HUES48 (cell line): ENCODE measurements at regions not wholly inside any gene's neighbourhood (a gene's known extent, or its start where the extent isn't known, plus 50 kb on each side); places are given as distances from the start of the nearest gene placed in this dataset.

Experiments used
- H3K27ac ChIP-seq: one replicate; pipeline ENCODE4 v1.7.0; 2013; ENCODE audit warnings: low read depth, low read length, inconsistent platforms
- H3K27me3 ChIP-seq: 2 replicates; pipeline ENCODE4 v1.6.1; 2013; ENCODE audit warnings: mild to moderate bottlenecking, low read length; ENCODE audit not compliant: control insufficient read depth, insufficient read depth
- H3K36me3 ChIP-seq: 2 replicates; pipeline ENCODE4 v1.6.1; 2013; ENCODE audit warnings: low read length; ENCODE audit not compliant: control insufficient read depth, insufficient read depth
- H3K4me1 ChIP-seq: 2 replicates; pipeline ENCODE4 v1.6.1; 2013; ENCODE audit warnings: mild to moderate bottlenecking, low read length; ENCODE audit not compliant: control insufficient read depth, insufficient read depth
- H3K4me3 ChIP-seq: 2 replicates; pipeline ENCODE4 v1.5.1; 2013; ENCODE audit warnings: mild to moderate bottlenecking, low read depth, low read length
- H3K9ac ChIP-seq: 2 replicates; pipeline ENCODE4 v1.6.1; 2013; ENCODE audit warnings: mild to moderate bottlenecking, low read depth, low read length, moderate library complexity
- H3K9me3 ChIP-seq: 2 replicates; pipeline ENCODE4 v1.6.1; 2013; ENCODE audit warnings: low read length; ENCODE audit not compliant: control insufficient read depth, insufficient read depth

DNA sequence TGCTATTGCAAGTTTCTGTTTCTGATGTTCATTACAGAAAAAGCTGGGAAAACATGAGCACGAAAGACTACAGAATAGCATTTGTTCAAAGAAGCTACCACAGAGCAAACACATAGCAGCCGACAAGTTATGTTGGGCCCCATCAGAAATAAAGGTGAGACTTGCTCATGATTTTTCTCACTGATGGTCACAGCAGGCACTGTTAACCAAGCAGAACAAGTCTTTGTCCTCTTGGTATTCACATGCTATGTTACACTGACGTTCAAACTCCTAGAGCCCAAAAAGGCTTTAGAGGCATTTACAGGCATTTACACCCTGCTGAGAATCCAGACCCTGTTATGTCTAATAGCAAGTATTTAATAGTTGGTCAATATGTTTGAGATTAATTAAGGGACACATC lies 235.0 kb upstream of the HNMT start:
- Histone ChIP-seq H3K4me3 (no peak overlapping the region), H3K27ac (no peak overlapping the region), H3K27me3 (no peaks in the 10 kb centered on the region), H3K9ac (no peak overlapping the region), H3K36me3 (no peaks in the 10 kb centered on the region), H3K4me1 (peaks cover 19% of the 10 kb centered on the region; the same call in 1 of the 2 replicates), H3K9me3 (no peaks in the 10 kb centered on the region)

DNA sequence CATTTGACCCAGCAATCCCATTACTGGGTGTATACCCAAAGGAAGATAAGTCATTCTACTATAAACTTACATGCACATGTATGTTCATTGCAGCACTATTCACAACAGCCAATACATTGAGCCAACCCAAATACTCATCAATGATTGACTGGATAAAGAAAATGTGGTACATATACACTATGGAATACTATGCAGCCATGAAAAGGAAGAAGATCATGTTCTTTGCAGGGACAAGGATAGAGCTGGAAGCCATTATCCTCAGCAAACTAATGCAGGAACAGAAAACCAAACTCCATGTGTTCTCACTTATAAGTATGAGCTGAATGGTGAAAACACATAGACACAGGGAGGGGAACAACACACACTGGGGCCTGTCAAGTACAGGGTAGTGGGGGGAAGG lies 226.7 kb upstream of the HNMT start:
- H3K36me3 ChIP-seq, result no peaks in the 10 kb centered on the region
- no peak overlapping the region for H3K9ac ChIP-seq
- H3K27me3 ChIP-seq, result no peaks in the 10 kb centered on the region
- H3K4me3 ChIP-seq, result no peak overlapping the region
- 0 out of 2 replicates have a peak, but pooled peaks cover 1% of the 10 kb centered on the region for H3K4me1 ChIP-seq
- peaks cover 6% of the 10 kb centered on the region; the same call in 1 of the 2 replicates for H3K9me3 ChIP-seq
- no peak overlapping the region for H3K27ac ChIP-seq

DNA sequence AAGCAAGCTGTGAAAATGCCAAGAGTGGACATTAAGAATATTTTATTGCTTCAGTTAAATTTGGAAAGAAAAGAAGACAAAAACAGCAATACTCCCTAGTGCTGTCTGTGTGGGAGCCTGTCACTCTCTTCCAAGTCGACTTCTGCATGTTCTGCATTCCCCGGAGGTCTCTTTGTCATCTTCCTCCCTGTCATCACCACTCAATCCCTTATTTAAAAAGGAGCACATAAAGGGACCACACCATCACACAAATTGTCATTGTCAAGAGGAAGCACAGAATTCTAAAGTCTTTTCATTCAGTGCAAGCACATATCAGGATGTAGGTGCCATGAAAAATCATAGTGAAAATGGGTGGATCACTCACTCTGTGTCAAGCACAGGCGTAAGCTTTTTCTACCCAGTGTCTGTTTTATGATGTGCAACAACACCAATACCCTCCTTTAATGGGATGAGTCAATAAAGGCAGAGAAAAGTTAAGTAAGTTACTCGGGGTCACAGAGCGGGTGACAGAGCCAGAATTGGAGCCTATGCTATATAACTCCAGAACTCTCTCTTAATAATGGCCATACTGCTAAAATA lies 222.4 kb upstream of the HNMT start:
- Histone ChIP-seq H3K4me1 (peaks cover 31% of the 10 kb centered on the region; the same call in 1 of the 2 replicates), H3K27ac (no peak overlapping the region), H3K4me3 (no peak overlapping the region), H3K9ac (no peak overlapping the region), H3K27me3 (no peaks in the 10 kb centered on the region), H3K36me3 (no peaks in the 10 kb centered on the region), H3K9me3 (peaks cover 6% of the 10 kb centered on the region; the same call in 1 of the 2 replicates)

DNA sequence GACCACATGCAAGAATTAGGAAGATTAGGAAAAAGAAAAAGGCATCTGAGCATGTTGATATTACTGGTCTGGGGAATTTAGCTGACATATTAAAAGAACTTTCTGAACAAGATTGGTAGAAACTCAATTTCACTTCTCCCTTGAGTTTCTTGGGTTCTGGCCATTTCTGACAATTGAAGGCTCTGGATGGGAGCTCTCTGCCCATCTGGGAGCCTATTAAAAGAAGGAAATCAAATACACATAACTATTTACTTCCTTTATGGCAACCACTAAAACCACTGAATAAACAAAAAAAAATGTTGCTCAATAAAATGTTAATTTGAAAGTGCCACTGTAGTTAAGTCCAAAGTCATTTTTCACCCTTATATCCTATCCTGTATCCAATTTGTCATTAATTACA lies 216.8 kb upstream of the HNMT start:
- Histone ChIP-seq H3K9me3 (no peaks in the 10 kb centered on the region), H3K9ac (no peak overlapping the region), H3K4me3 (no peak overlapping the region), H3K36me3 (no peaks in the 10 kb centered on the region), H3K4me1 (peaks cover 32% of the 10 kb centered on the region; the same call in 1 of the 2 replicates), H3K27me3 (no peaks in the 10 kb centered on the region), H3K27ac (no peak overlapping the region)

DNA sequence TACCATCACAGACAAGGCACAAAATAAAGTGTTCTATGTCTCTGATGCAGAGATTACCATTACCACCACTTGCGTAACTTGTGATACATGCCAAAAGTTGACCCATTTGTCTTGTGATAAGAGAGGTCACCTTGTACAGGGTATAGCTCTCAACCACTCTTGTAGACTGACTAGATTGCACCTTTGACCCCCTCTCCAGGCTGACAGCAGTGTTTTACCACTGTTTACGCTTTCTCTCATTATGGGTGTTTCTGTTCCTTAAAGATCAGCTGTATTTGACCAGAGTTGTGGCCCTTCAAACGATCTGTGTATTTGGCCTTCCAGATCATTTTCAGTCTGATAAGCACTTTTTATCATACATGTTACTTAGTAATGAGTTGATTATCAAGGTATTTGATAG lies 215.7 kb upstream of the HNMT start:
- no peaks in the 10 kb centered on the region for H3K36me3 ChIP-seq
- H3K4me1 ChIP-seq, result peaks cover 23% of the 10 kb centered on the region; the same call in 1 of the 2 replicates
- no peak overlapping the region for H3K27ac ChIP-seq
- H3K9me3 ChIP-seq, result no peaks in the 10 kb centered on the region
- no peak overlapping the region for H3K9ac ChIP-seq
- H3K27me3 ChIP-seq, result no peaks in the 10 kb centered on the region
- no peak overlapping the region for H3K4me3 ChIP-seq

DNA sequence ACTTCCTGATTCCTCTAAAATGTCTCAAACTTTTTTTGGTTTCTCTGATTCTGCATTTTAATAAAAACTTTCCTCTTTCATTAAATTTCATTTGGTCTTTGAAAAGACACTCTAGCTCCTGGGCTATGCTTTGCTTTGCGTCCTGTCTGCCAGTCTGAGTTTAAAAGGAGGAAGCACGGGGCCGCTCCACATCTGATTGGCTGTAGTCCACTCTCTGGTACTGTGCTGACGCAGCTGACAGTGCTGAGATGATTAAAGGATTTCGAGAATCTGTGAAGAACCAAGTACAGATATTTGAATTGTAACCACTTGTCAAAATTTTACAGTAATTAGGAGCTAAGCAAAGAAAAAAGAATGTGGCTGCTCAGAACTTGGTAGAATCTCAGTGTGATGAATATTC lies 199.6 kb upstream of the HNMT start:
- H3K4me1 ChIP-seq, result peaks cover 4% of the 10 kb centered on the region
- no peak overlapping the region for H3K27ac ChIP-seq
- H3K36me3 ChIP-seq, result no peaks in the 10 kb centered on the region
- H3K4me3 ChIP-seq, result no peak overlapping the region
- peaks cover 8% of the 10 kb centered on the region for H3K9me3 ChIP-seq
- H3K27me3 ChIP-seq, result no peaks in the 10 kb centered on the region
- H3K9ac ChIP-seq, result no peak overlapping the region

DNA sequence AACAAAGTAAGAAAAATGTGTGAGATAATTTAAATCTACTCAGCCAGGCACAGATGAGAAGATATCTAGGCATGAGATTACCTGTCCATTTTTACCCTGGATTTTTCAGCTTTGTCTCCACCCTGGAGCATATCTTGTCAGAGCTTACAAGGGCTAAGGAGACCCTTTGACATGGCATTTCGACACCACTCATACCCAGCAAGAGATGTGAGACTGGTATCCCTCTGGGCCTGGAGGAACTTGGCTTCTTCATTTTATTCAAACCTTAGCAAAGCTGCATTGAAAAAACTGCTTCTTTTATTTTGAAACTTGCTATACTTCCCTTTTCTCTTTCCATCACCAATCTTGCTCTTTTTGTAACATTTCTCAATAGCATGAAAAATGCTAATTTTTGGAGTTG lies 194.9 kb upstream of the HNMT start:
- H3K27me3 ChIP-seq, result no peaks in the 10 kb centered on the region
- no peak overlapping the region for H3K4me3 ChIP-seq
- peaks cover 16% of the 10 kb centered on the region for H3K4me1 ChIP-seq
- no peak overlapping the region for H3K27ac ChIP-seq
- peaks cover 8% of the 10 kb centered on the region for H3K9me3 ChIP-seq
- H3K36me3 ChIP-seq, result no peaks in the 10 kb centered on the region
- no peak overlapping the region for H3K9ac ChIP-seq

DNA sequence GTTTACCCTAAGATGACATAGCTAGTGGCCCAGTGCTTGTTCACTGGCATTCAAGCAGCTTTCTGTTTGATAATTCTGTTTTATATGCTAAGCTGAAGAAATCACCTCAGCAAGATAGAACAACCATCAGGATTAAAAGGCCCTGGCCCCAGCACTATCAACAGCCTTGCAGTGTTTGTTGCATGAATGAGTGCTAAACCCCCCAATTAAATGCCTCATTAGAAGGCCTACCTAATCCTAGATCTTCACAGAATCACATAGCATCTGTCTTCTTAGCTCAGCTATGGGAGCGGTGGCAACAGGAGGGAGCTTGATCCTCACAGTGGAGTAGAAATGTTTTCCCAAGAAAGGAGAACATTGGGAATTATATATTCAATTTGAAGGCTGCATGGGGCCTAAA lies 194.1 kb upstream of the HNMT start:
- Histone ChIP-seq H3K27ac (no peak overlapping the region), H3K27me3 (no peaks in the 10 kb centered on the region), H3K36me3 (no peaks in the 10 kb centered on the region), H3K9ac (no peak overlapping the region), H3K9me3 (peaks cover 8% of the 10 kb centered on the region), H3K4me1 (peaks cover 16% of the 10 kb centered on the region), H3K4me3 (no peak overlapping the region)

DNA sequence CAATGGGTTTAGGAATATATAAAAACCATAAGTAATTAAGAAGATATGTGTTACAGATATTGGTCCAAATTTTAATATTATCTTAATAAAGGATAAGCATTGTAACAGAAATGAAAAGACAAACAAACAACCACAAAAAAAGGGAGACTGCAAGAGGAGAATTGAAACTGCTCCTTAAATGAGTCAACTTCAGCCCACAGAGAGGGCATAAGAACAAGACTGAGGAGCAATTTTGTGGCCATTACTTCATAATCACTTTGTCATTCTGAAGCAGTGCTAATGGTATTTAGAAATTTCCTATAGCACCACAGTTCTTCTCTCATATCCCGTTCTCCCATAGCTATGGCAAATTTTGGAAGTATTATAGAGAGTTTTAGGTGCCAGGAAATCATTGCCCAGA lies 193.2 kb upstream of the HNMT start:
- H3K9ac ChIP-seq, result no peak overlapping the region
- peaks cover 8% of the 10 kb centered on the region for H3K9me3 ChIP-seq
- no peaks in the 10 kb centered on the region for H3K27me3 ChIP-seq
- no peak overlapping the region for H3K27ac ChIP-seq
- H3K36me3 ChIP-seq, result no peaks in the 10 kb centered on the region
- peaks cover 16% of the 10 kb centered on the region for H3K4me1 ChIP-seq
- no peak overlapping the region for H3K4me3 ChIP-seq

DNA sequence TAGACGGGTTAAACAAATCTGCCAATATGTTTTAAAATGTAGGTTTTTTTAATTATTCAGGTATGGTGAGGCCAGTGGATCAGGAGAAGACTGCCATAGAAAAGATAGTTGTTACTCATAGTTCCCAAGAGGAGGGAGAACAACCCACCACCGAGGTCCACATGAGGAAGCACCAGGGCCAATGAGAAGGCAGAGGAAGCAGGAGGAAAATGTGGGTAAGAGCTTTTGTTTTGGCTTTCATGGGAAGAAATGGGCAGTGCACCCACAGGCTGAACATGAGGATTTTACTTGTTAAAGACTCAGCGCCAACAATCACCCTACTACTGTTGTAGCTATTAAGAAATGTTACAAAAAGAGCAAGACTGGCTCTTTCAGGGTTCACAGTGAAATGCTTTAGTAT lies 191.8 kb upstream of the HNMT start:
- Histone ChIP-seq H3K4me1 (peaks cover 16% of the 10 kb centered on the region), H3K36me3 (no peaks in the 10 kb centered on the region), H3K4me3 (no peak overlapping the region), H3K27me3 (no peaks in the 10 kb centered on the region), H3K9me3 (peaks cover 8% of the 10 kb centered on the region), H3K9ac (no peak overlapping the region), H3K27ac (no peak overlapping the region)

DNA sequence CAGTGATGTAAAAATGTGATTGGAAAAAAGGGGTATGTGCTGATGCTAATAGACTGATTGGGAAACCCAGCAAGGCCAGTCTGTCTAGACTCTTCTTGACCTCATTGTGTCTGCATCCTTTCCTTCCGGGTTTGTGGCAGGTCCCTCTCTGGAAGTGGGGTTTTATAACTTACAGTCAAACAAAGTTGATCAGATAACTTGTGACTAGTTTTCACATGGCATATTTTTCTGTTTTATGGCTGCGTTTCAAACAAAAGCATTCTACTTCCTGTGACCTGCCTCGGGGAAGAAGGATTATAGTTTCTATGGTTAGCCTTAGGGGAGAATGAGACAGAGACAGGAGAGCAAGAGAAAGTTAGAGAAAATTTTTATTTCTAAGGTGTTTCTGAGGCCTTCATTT lies 188.7 kb upstream of the HNMT start:
- no peaks in the 10 kb centered on the region for H3K27me3 ChIP-seq
- H3K36me3 ChIP-seq, result no peaks in the 10 kb centered on the region
- H3K9ac ChIP-seq, result no peak overlapping the region
- 0 out of 2 replicates have a peak, but pooled peaks cover 5% of the 10 kb centered on the region for H3K4me1 ChIP-seq
- no peak overlapping the region for H3K4me3 ChIP-seq
- no peak overlapping the region for H3K27ac ChIP-seq
- H3K9me3 ChIP-seq, result peaks cover 4% of the 10 kb centered on the region; the same call in 1 of the 2 replicates
